GM23338 (cell line): ENCODE measurements at regions not wholly inside any gene's neighbourhood (a gene's known extent, or its start where the extent isn't known, plus 50 kb on each side); places are given as distances from the start of the nearest gene placed in this dataset.

Experiments
- CREB1 ChIP-seq: fragments of 250-450 bp; sonication (Bioruptor Pico); IDR thresholded peaks from 2 replicates; pipeline ENCODE4 v1.5.0; 2020; ENCODE audit warnings: low read depth, mild to moderate bottlenecking, moderate library complexity
- JUNB ChIP-seq: IDR thresholded peaks from one replicate; pipeline ENCODE4 v1.6.1; 2016; ENCODE audit warnings: antibody characterized with exemption; ENCODE audit not compliant: unreplicated experiment
- NANOG ChIP-seq: IDR thresholded peaks from 2 replicates; pipeline ENCODE4 v1.6.1; 2016; ENCODE audit warnings: antibody characterized with exemption, borderline replicate concordance
- REST ChIP-seq: IDR thresholded peaks from one replicate; pipeline ENCODE4 v1.6.1; 2018; ENCODE audit warnings: antibody characterized with exemption; ENCODE audit not compliant: unreplicated experiment
- STAT1 ChIP-seq: IDR thresholded peaks from one replicate; pipeline ENCODE4 v1.6.1; 2016; ENCODE audit warnings: antibody characterized with exemption; ENCODE audit not compliant: unreplicated experiment
- ZNF114 ChIP-seq: fragments of 250-450 bp; sonication (Bioruptor Pico); IDR thresholded peaks from 2 replicates; pipeline ENCODE4 v1.5.0; 2020; ENCODE audit warnings: mild to moderate bottlenecking, moderate library complexity
- ZNF331 ChIP-seq: fragments of 250-450 bp; sonication (Bioruptor Pico); IDR thresholded peaks from 2 replicates; pipeline ENCODE4 v1.5.0; 2020; ENCODE audit warnings: low read depth, mild to moderate bottlenecking, moderate library complexity
- ZNF462 ChIP-seq: fragments of 250-450 bp; sonication (Bioruptor Pico); IDR thresholded peaks from 2 replicates; pipeline ENCODE4 v1.5.0; 2020; ENCODE audit warnings: mild to moderate bottlenecking, moderate library complexity

GRCh38 chr3:176583956-176584355 lies 613.3 kb downstream of the TBL1XR1 start (continued):
- TF ChIP-seq ZNF462 (no peak), ZNF331 (no peak), ZNF114 (CRISPR knock-in tag) (no peak), CREB1 (CRISPR knock-in tag) (no peak), NANOG (no peak), STAT1 (no peak), REST (no peak), JUNB (no peak)
